SK-N-SH treated with all-trans-retinoic acid at 6 μM for 48 hours (cell line): ENCODE measurements at regions not wholly inside any gene's neighbourhood (a gene's known extent, or its start where the extent isn't known, plus 50 kb on each side); places are given as distances from the start of the nearest gene placed in this dataset.

Source experiments
- BACH2 ChIP-seq: fragments of 250-450 bp; sonication (Bioruptor Pico); IDR thresholded peaks from 2 replicates; pipeline ENCODE4 v1.9.0; 2021; ENCODE audit warnings: mild to moderate bottlenecking, borderline replicate concordance
- CSRNP3 ChIP-seq: fragments of 250-450 bp; sonication (Bioruptor Pico); IDR thresholded peaks from 2 replicates; pipeline ENCODE4 v1.5.1; 2021; ENCODE audit warnings: mild to moderate bottlenecking, moderate library complexity
- ISL1 ChIP-seq: fragments of 250-450 bp; sonication (Bioruptor Pico); IDR thresholded peaks from 2 replicates; pipeline ENCODE4 v2.1.2; 2022; ENCODE audit warnings: mild to moderate bottlenecking, moderate library complexity
- RARB ChIP-seq: fragments of 250-450 bp; sonication (Bioruptor Pico); IDR thresholded peaks from 2 replicates; pipeline ENCODE4 v1.8.0; 2021; ENCODE audit warnings: mild to moderate bottlenecking, moderate library complexity
- TOX ChIP-seq: fragments of 250-450 bp; sonication (Bioruptor Pico); IDR thresholded peaks from 2 replicates; pipeline ENCODE4 v1.8.0; 2021; ENCODE audit warnings: mild to moderate bottlenecking, moderate library complexity, borderline replicate concordance
- ZFP3 ChIP-seq: fragments of 250-450 bp; sonication (Bioruptor Pico); IDR thresholded peaks from 2 replicates; pipeline ENCODE4 v1.5.0; 2020; ENCODE audit warnings: mild to moderate bottlenecking, moderate library complexity
- ZFP30 ChIP-seq: fragments of 450-650 bp; formaldehyde crosslinking; IDR thresholded peaks from 2 replicates; pipeline ENCODE4 v1.5.0; 2022; ENCODE audit warnings: mild to moderate bottlenecking, moderate library complexity
- TF ChIP-seq, protein P1 (sequence below): fragments of 250-450 bp; sonication (Bioruptor Pico); IDR thresholded peaks from 2 replicates; pipeline ENCODE4 v1.5.0; 2020; ENCODE audit warnings: mild to moderate bottlenecking, moderate library complexity
- TF ChIP-seq, protein P2 (sequence below): fragments of 250-450 bp; sonication (Bioruptor Pico); IDR thresholded peaks from 2 replicates; pipeline ENCODE4 v1.8.0; 2020; ENCODE audit warnings: mild to moderate bottlenecking, moderate library complexity, borderline replicate concordance

- no peak for TF ChIP-seq ISL1
- TF ChIP-seq, protein P1, sequence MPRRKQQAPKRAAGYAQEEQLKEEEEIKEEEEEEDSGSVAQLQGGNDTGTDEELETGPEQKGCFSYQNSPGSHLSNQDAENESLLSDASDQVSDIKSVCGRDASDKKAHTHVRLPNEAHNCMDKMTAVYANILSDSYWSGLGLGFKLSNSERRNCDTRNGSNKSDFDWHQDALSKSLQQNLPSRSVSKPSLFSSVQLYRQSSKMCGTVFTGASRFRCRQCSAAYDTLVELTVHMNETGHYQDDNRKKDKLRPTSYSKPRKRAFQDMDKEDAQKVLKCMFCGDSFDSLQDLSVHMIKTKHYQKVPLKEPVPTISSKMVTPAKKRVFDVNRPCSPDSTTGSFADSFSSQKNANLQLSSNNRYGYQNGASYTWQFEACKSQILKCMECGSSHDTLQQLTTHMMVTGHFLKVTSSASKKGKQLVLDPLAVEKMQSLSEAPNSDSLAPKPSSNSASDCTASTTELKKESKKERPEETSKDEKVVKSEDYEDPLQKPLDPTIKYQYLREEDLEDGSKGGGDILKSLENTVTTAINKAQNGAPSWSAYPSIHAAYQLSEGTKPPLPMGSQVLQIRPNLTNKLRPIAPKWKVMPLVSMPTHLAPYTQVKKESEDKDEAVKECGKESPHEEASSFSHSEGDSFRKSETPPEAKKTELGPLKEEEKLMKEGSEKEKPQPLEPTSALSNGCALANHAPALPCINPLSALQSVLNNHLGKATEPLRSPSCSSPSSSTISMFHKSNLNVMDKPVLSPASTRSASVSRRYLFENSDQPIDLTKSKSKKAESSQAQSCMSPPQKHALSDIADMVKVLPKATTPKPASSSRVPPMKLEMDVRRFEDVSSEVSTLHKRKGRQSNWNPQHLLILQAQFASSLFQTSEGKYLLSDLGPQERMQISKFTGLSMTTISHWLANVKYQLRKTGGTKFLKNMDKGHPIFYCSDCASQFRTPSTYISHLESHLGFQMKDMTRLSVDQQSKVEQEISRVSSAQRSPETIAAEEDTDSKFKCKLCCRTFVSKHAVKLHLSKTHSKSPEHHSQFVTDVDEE (CRISPR knock-in tag) = no peak
- TF ChIP-seq TOX (CRISPR knock-in tag) = no peak
- TF ChIP-seq RARB (CRISPR knock-in tag) = no peak
- TF ChIP-seq CSRNP3 (CRISPR knock-in tag) = no peak
- no peak for TF ChIP-seq ZFP3
- TF ChIP-seq, protein P2, sequence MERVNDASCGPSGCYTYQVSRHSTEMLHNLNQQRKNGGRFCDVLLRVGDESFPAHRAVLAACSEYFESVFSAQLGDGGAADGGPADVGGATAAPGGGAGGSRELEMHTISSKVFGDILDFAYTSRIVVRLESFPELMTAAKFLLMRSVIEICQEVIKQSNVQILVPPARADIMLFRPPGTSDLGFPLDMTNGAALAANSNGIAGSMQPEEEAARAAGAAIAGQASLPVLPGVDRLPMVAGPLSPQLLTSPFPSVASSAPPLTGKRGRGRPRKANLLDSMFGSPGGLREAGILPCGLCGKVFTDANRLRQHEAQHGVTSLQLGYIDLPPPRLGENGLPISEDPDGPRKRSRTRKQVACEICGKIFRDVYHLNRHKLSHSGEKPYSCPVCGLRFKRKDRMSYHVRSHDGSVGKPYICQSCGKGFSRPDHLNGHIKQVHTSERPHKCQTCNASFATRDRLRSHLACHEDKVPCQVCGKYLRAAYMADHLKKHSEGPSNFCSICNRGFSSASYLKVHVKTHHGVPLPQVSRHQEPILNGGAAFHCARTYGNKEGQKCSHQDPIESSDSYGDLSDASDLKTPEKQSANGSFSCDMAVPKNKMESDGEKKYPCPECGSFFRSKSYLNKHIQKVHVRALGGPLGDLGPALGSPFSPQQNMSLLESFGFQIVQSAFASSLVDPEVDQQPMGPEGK (CRISPR knock-in tag) = no peak
- TF ChIP-seq BACH2 = no peak
- TF ChIP-seq ZFP30 (CRISPR knock-in tag) = no peak
Observed at GRCh38 chr14:101123618-101124510, 220.3 kb upstream of the RTL1 start.
